HEK293 (cell line): ENCODE measurements at regions not wholly inside any gene's neighbourhood (a gene's known extent, or its start where the extent isn't known, plus 50 kb on each side); places are given as distances from the start of the nearest gene placed in this dataset.

Source experiments
- REST ChIP-seq: fragments of 450-650 bp; formaldehyde crosslinking; IDR thresholded peaks from 2 replicates; pipeline ENCODE4 v1.5.1; 2016; ENCODE audit warnings: missing biosample characterization, missing genetic modification characterization
- TRIM28 ChIP-seq: IDR thresholded peaks from 2 replicates; pipeline ENCODE4 v1.6.1; 2011; ENCODE audit warnings: low read length, control low read depth, borderline replicate concordance
- ZBTB17 ChIP-seq: fragments of 450-650 bp; formaldehyde crosslinking; IDR thresholded peaks from 2 replicates; pipeline ENCODE4 v1.5.1; 2016; ENCODE audit warnings: missing biosample characterization, missing genetic modification characterization
- ZBTB26 ChIP-seq: fragments of 450-650 bp; formaldehyde crosslinking; optimal IDR thresholded peaks from 2 replicates; pipeline ENCODE3; 2016; ENCODE audit warnings: missing biosample characterization, mild to moderate bottlenecking, missing genetic modification characterization
- ZNF146 ChIP-seq: fragments of 450-650 bp; formaldehyde crosslinking; IDR thresholded peaks from 2 replicates; pipeline ENCODE4 v1.5.1; 2016; ENCODE audit warnings: missing biosample characterization, missing genetic modification characterization
- ZNF416 ChIP-seq: fragments of 450-650 bp; formaldehyde crosslinking; IDR thresholded peaks from 2 replicates; pipeline ENCODE4 v1.5.1; 2016; ENCODE audit warnings: missing biosample characterization, missing genetic modification characterization
- ZNF501 ChIP-seq: fragments of 450-650 bp; formaldehyde crosslinking; IDR thresholded peaks from 2 replicates; pipeline ENCODE4 v1.5.1; 2016; ENCODE audit warnings: missing biosample characterization, missing genetic modification characterization
- ZNF704 ChIP-seq: fragments of 450-650 bp; formaldehyde crosslinking; IDR thresholded peaks from 2 replicates; pipeline ENCODE4 v1.5.1; 2016; ENCODE audit warnings: missing biosample characterization, missing genetic modification characterization
- ZSCAN5A ChIP-seq: fragments of 450-650 bp; formaldehyde crosslinking; IDR thresholded peaks from 2 replicates; pipeline ENCODE4 v1.5.1; 2016; ENCODE audit warnings: missing biosample characterization, missing genetic modification characterization
- TF ChIP-seq, protein P1 (sequence below): fragments of 450-650 bp; formaldehyde crosslinking; IDR thresholded peaks from 2 replicates; pipeline ENCODE4 v1.5.1; 2016; ENCODE audit warnings: missing biosample characterization, missing genetic modification characterization
- TF ChIP-seq, protein P2 (sequence below): fragments of 450-650 bp; formaldehyde crosslinking; IDR thresholded peaks from 2 replicates; pipeline ENCODE4 v1.5.1; 2016; ENCODE audit warnings: missing biosample characterization, missing genetic modification characterization

DNA sequence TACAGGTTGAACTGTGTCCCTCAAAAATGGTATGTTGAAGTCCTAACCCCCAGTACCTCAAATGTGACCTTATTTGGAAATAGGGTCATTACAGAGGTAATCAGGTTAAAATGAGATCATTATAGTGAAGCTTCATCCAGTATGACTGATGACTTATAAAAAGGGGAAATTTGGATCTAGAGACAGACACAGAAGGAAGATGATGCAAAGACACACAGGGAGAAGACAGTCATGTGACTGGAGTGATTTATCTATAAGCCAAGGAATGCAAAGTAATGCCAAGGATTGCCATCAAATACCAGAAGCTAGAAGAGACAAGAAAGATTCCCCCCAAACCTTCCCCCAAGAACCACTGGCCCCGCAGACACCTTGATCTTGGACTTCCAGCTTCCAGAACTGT is 155.2 kb downstream of the RBMX2 start:
- TF ChIP-seq, protein P1, sequence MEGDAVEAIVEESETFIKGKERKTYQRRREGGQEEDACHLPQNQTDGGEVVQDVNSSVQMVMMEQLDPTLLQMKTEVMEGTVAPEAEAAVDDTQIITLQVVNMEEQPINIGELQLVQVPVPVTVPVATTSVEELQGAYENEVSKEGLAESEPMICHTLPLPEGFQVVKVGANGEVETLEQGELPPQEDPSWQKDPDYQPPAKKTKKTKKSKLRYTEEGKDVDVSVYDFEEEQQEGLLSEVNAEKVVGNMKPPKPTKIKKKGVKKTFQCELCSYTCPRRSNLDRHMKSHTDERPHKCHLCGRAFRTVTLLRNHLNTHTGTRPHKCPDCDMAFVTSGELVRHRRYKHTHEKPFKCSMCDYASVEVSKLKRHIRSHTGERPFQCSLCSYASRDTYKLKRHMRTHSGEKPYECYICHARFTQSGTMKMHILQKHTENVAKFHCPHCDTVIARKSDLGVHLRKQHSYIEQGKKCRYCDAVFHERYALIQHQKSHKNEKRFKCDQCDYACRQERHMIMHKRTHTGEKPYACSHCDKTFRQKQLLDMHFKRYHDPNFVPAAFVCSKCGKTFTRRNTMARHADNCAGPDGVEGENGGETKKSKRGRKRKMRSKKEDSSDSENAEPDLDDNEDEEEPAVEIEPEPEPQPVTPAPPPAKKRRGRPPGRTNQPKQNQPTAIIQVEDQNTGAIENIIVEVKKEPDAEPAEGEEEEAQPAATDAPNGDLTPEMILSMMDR (tag by site-specific recombination): no peak
- TF ChIP-seq, protein P2, sequence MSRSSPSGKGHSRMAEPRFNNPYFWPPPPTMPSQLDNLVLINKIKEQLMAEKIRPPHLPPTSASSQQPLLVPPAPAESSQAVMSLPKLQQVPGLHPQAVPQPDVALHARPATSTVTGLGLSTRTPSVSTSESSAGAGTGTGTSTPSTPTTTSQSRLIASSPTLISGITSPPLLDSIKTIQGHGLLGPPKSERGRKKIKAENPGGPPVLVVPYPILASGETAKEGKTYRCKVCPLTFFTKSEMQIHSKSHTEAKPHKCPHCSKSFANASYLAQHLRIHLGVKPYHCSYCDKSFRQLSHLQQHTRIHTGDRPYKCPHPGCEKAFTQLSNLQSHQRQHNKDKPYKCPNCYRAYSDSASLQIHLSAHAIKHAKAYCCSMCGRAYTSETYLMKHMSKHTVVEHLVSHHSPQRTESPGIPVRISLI (tag by site-specific recombination): no peak
- no peak for TF ChIP-seq ZNF704 (tag by site-specific recombination)
- TF ChIP-seq ZNF416: no peak
- TF ChIP-seq ZBTB17: no peak
- TF ChIP-seq TRIM28: no peak
- no peak for TF ChIP-seq REST (tag by site-specific recombination)
- no peak for TF ChIP-seq ZBTB26
- TF ChIP-seq ZNF146 (tag by site-specific recombination): no peak
- no peak for TF ChIP-seq ZNF501 (tag by site-specific recombination)
- TF ChIP-seq ZSCAN5A (tag by site-specific recombination): no peak
